KMS-11 (cell line): ENCODE measurements at regions not wholly inside any gene's neighbourhood (a gene's known extent, or its start where the extent isn't known, plus 50 kb on each side); places are given as distances from the start of the nearest gene placed in this dataset.

Source experiments
- H2AFZ ChIP-seq: fragments of 200-600 bp; sonication (generic); 2 replicates; pipeline ENCODE4 v1.6.1; 2016; ENCODE audit warnings: antibody characterized with exemption, mixed run types, low read depth
- H3K27ac ChIP-seq: fragments of 200-600 bp; sonication (generic); 2 replicates; pipeline ENCODE4 v1.6.1; 2016; ENCODE audit warnings: mild to moderate bottlenecking, mixed run types
- H3K27me3 ChIP-seq: fragments of 200-600 bp; sonication (generic); 2 replicates; pipeline ENCODE4 v1.6.1; 2017; ENCODE audit warnings: mild to moderate bottlenecking, low read depth, mixed run types, moderate library complexity; ENCODE audit not compliant: insufficient read depth
- H3K36me3 ChIP-seq: fragments of 200-600 bp; sonication (generic); 2 replicates; pipeline ENCODE4 v1.6.1; 2017; ENCODE audit warnings: mild to moderate bottlenecking, mixed run types; ENCODE audit not compliant: insufficient read depth
- H3K4me1 ChIP-seq: fragments of 200-600 bp; sonication (generic); 2 replicates; pipeline ENCODE4 v1.6.1; 2016; ENCODE audit warnings: mild to moderate bottlenecking, low read depth, mixed run types; ENCODE audit not compliant: poor library complexity, severe bottlenecking
- H3K4me2 ChIP-seq: fragments of 200-600 bp; sonication (generic); 2 replicates; pipeline ENCODE4 v1.7.0; 2016; ENCODE audit warnings: mild to moderate bottlenecking, mixed run types
- H3K4me3 ChIP-seq: fragments of 200-600 bp; sonication (generic); IDR thresholded peaks from 2 replicates; pipeline ENCODE4 v1.6.1; 2017; ENCODE audit warnings: low read depth, low read length, mixed read lengths; ENCODE audit not compliant: insufficient read depth
- H3K79me2 ChIP-seq: fragments of 200-600 bp; sonication (generic); 2 replicates; pipeline ENCODE4 v1.6.1; 2016; ENCODE audit warnings: low read depth, mixed run types; ENCODE audit not compliant: insufficient read depth
- H3K9ac ChIP-seq: fragments of 200-600 bp; sonication (generic); 2 replicates; pipeline ENCODE4 v1.6.1; 2016; ENCODE audit warnings: mild to moderate bottlenecking, mixed run types
- H4K20me1 ChIP-seq: fragments of 200-600 bp; sonication (generic); 2 replicates; pipeline ENCODE4 v1.6.1; 2016; ENCODE audit warnings: mild to moderate bottlenecking, mixed run types; ENCODE audit not compliant: insufficient read depth
- TF ChIP-seq, protein P1 (sequence below): fragments of 200-600 bp; sonication (generic); conservative IDR thresholded peaks from 2 replicates; pipeline ENCODE4 v1.6.1; 2017; ENCODE audit warnings: low read depth, mild to moderate bottlenecking, antibody characterized with exemption, low read length, moderate library complexity, mixed read lengths

GRCh38 chr11:104259121-104259610, 95.2 kb upstream of the PDGFD start:
- TF ChIP-seq, protein P1, sequence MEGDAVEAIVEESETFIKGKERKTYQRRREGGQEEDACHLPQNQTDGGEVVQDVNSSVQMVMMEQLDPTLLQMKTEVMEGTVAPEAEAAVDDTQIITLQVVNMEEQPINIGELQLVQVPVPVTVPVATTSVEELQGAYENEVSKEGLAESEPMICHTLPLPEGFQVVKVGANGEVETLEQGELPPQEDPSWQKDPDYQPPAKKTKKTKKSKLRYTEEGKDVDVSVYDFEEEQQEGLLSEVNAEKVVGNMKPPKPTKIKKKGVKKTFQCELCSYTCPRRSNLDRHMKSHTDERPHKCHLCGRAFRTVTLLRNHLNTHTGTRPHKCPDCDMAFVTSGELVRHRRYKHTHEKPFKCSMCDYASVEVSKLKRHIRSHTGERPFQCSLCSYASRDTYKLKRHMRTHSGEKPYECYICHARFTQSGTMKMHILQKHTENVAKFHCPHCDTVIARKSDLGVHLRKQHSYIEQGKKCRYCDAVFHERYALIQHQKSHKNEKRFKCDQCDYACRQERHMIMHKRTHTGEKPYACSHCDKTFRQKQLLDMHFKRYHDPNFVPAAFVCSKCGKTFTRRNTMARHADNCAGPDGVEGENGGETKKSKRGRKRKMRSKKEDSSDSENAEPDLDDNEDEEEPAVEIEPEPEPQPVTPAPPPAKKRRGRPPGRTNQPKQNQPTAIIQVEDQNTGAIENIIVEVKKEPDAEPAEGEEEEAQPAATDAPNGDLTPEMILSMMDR: no peak
- H2AFZ ChIP-seq: no peak overlapping the region
- no peak overlapping the region for H3K27ac ChIP-seq
- no peaks in the 10 kb centered on the region for H3K79me2 ChIP-seq
- H3K4me2 ChIP-seq: no peak overlapping the region
- no peak overlapping the region for H3K9ac ChIP-seq
- H3K36me3 ChIP-seq: no peaks in the 10 kb centered on the region
- no peak overlapping the region for H3K4me3 ChIP-seq
- H3K4me1 ChIP-seq: no peaks in the 10 kb centered on the region
- no peaks in the 10 kb centered on the region for H3K27me3 ChIP-seq
- no peaks in the 10 kb centered on the region for H4K20me1 ChIP-seq

- H3K9ac ChIP-seq: no peak overlapping the region
- H4K20me1 ChIP-seq: no peaks in the 10 kb centered on the region
- H3K79me2 ChIP-seq: no peaks in the 10 kb centered on the region
- H2AFZ ChIP-seq: no peak overlapping the region
- H3K27me3 ChIP-seq: no peaks in the 10 kb centered on the region
- no peak overlapping the region for H3K27ac ChIP-seq
- no peak overlapping the region for H3K4me2 ChIP-seq
- H3K4me1 ChIP-seq: no peaks in the 10 kb centered on the region
- TF ChIP-seq, protein P1: no peak
- H3K4me3 ChIP-seq: no peak overlapping the region
- no peaks in the 10 kb centered on the region for H3K36me3 ChIP-seq
Measured at GRCh38 chr11:104256525-104256924, 92.6 kb upstream of the PDGFD start.

- no peak overlapping the region for H3K9ac ChIP-seq
- no peaks in the 10 kb centered on the region for H4K20me1 ChIP-seq
- no peaks in the 10 kb centered on the region for H3K79me2 ChIP-seq
- no peak overlapping the region for H3K4me3 ChIP-seq
- no peaks in the 10 kb centered on the region for H3K36me3 ChIP-seq
- H2AFZ ChIP-seq: no peak overlapping the region
- TF ChIP-seq, protein P1: peak; percentile 32; the same call in 1 of the 2 replicates
- H3K4me2 ChIP-seq: no peak overlapping the region
- H3K4me1 ChIP-seq: no peaks in the 10 kb centered on the region
- H3K27ac ChIP-seq: no peak overlapping the region
- H3K27me3 ChIP-seq: no peaks in the 10 kb centered on the region
Measured at GRCh38 chr11:104254347-104254746, 90.4 kb upstream of the PDGFD start.

GRCh38 chr11:104246590-104246989, 82.6 kb upstream of the PDGFD start:
- Histone ChIP-seq H3K4me2 (no peak overlapping the region), H3K79me2 (no peaks in the 10 kb centered on the region), H2AFZ (no peak overlapping the region), H3K27me3 (no peaks in the 10 kb centered on the region), H3K4me1 (no peaks in the 10 kb centered on the region), H4K20me1 (no peaks in the 10 kb centered on the region), H3K36me3 (no peaks in the 10 kb centered on the region), H3K4me3 (no peak overlapping the region), H3K9ac (no peak overlapping the region), H3K27ac (no peak overlapping the region)
- TF ChIP-seq, protein P1: no peak
